ENCODE measurements at regions not wholly inside any gene's neighbourhood (a gene's known extent, or its start where the extent isn't known, plus 50 kb on each side); places are given as distances from the start of the nearest gene placed in this dataset.

DNA sequence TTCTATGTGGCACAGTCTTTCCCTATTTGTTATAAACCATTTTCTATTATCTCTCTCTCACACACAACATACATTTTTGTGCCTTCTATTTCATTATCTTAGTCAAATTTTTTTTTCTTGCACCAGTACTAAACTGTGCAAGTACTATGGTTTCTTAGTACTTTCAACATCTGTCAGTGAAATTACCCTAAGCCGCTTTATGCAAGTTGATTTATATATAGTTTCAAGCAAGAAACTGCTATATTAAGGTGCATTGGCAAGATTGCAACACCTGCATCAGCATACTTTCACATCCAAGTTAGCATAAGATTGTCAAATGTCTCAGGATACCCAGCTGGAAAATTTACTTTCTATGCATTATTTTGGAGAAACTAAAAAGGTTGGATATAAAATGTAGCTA lies 180.2 kb upstream of the FSTL5 start:
- DNase-seq, result no peak

DNA sequence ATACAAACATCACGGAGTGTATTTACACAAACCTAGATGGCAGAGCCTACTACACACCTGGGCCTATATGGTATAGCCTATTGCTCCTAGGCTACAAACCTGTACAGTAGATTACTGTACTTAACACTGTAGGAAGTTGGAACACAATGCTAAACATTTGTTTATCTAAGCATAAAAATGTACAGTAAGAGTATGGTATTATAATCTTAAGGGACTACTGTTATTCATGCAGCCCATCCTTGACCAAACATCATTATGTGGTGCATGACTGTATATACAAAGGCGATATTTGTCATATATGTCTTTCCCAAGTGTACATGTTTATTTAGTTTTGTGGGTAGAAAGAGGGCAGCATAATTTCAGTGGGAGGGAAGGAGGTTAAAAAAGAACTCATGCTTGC lies 177.7 kb upstream of the FSTL5 start:
- DNase-seq, result no peak

DNA sequence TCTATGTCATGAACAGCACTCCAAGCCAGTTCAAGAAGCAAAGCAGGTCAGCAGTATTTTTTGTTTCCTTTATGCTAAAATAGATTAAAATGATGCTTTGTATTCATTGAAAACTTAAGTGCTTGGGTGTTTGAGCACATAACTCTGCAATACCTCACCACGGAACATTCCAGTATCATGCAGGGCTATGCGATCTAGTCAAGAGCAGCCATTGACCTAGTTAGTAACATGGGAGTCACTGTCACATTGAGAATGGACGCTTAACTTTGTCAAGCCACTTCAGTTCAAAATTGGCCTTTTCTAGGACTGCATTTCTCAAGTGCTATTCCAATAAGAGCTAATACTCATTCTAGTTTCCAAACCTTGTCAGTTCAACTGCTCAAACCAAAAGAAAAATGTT lies 160.1 kb upstream of the FSTL5 start:
- DNase-seq, result no peak

DNA sequence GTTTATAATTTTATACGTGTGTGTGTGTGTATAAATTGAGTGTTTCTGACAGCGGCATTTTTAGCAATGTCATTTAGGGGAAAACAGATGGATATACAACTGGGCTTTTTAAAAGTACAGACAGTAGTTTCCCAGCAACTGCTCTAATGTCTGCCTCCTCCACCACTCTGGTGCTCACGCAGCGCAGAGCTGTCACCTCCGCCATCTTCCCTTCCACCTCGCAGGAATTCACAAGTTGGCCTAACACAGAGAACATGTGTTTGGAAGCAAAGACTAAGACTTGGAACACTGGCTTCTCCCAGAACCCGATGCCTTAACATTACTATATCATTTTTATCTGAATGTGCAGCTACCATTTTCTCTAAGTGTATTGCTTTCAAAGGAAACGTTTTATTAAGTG lies 158.3 kb upstream of the FSTL5 start:
- no peak for DNase-seq

DNA sequence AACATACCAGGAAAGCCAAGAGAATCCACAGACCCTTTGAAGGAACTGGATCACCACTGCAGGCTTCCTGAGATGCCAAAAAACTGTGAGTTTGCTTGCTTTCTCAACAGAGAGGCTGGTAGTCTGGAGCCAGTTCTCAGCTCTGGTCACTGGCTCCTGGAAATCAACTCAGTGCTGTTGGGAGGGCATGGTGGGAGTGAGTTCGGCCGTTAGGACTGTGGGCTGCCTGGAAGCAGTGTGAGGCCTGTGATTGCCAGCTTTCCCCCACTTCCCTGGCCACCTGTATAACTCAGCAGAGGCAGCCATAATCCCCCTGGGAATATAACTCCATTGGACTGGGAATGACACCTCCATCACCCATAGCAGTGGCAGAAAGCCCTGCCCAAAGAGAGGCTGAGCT lies 122.0 kb upstream of the FSTL5 start:
- DNase-seq, result no peak

DNA sequence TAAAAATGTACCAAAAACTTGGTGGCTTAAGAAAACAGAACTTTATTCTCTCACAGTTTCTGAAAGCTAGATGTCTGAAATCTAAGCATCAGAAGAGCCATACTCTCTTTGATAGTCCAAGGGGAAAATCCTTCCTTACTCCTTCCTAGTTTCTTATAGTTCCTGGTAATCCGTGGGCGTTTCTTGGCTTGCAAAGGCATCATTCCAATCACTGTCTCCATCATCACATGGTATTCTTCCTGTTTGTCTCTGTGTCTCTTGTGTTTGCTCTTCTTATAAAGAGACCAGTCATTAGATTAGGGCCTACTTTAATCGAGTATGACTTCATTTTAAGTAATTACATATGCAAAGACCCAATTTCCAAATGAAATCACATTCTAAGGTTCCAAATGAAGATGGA lies 118.9 kb upstream of the FSTL5 start:
- no peak for DNase-seq

DNA sequence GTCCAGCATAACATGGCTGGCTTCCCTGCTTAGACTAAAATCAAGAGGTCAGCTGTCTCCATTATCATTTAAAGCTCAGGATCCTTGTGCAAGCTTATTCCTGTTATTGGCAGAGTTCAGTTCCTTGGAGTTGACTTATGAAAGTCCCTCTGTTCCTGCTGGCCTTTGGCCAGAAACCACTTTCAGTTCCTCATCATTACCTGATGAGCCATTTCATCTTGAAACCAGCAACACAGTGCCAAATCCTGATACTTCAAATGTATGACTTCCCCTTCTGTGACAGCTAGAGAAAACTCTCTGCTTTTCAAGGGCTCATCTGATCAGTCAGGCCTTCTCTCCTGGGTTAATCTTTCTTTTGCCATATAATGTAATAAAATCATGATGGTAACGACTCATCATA lies 110.6 kb upstream of the FSTL5 start:
- DNase-seq, result no peak

DNA sequence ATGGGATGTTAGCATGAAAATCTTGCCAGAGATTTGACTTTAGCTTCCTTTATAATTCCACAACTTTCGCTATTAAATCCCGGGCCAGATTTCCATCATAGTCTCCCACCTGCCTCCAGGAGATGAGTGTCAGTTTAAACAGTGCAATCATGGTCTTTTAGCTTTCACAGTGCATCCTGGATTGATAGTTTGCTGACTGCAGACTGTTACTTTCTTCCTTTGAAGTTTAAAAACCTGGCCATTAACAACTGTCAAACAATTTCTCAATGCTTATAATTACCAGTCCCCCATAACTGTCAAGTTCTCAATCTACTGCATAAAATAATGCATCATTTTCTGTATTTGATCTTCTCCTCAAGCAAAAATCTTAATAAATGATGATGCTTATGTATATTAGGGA lies 108.4 kb upstream of the FSTL5 start:
- no peak for DNase-seq

DNA sequence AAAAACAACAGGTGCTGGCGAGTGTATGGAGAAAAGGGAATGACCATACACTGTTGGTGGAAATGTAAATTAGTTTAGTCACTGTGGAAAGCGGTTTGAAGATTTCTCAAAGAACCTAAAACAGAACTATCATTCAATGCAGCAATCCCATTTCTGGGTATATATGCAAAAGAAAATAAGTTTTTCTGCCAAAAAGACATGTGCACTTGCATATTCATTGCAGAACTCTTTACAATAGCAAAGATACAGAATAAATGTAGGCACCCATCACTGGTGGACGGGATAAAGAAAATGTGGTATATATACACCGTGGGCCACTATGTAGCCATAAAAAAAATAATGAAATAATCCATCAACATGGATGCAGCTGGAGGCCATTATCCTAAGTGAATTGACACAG lies 105.1 kb upstream of the FSTL5 start:
- no peak for DNase-seq

DNA sequence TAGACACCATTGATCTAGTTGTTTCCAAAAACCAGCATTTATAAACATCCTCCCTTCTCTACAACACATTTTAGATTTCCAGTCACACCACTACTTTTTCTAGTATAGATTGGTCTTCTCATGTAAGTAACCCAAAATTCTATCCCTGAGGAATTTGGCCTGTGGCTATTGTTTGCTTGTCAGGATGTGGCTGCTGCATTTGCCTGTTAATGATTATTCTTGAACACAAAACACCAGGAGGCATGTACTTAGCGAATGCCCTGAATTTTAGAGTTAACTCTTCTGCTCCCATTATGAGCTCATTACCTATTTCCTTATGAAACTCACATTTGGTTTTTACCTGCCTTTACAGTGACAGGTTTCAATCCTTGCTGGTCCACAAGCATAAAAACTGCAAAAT lies 102.0 kb upstream of the FSTL5 start:
- DNase-seq, result no peak

DNA sequence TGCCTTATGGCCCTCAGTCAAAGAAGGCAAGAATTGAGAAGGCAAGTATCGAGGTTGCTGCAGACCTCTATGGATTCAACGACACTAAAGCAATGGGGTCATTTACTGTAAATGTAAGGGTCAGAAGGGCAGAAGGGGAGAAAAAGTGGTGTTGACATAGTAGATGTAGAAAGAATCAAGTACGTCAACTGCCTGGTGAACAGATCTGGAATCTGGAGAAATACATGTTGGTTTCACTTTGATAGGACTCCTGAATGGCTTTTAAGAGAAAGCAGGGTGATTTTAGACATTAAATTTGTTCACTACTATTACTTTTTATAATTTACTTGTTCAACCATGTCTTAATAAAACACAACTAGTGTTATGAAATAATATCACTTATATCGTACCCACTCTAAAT lies 81.3 kb upstream of the FSTL5 start:
- DNase-seq, result no peak

DNA sequence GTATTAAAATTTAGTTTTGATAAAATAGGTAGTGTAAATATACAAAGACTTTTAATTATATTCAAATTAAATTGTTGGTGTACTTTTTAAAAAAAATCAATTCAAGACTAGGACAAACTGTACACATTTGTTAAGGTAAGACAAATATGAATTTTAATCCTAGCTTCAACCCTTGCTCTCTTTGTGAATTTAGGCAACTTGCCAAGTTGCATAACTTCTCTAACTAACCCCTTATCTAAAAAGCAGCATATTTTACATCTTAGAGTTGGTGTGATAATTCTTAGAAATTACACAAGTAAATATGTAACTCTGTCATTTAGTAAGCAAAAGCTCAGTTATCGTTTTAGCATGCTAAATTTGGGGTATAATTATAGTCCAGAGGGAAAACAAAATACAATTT lies 78.1 kb upstream of the FSTL5 start:
- DNase-seq, result no peak

DNA sequence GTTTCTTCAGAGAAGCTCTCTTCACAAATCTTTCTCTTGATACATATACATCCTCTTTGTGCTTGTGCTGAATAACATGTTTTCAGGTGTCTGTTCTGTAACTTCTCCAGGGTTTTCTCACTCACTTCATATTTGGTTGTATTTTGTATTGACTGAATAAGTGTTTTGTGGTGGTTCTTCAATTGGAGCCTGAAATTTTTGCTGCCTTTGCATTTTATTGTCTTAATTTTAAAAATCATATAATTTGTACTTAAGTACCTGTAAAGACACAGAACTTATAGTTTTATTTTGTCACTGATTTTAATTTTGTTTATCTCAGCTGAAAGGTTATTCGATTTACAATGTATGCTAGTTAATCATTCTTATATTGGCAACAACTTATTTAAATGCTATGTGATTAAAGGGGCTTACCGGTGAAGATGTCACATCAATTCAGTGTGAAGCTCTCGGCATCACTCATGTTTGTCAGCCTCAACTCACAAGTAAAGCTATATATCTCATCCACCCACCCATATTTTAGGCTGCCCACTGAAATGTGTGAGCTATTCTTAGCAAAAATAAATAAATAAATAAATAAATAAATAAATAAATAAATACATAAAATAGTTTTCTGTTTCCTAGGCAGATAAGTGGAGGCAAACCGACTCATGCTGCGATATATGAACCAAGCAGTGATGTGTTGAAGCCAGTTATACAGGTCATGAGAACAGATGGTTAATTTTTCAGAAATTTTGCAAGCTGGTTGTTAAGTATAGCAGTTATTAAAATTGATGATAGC lies 76.4 kb upstream of the FSTL5 start:
- DNase-seq, result no peak

DNA sequence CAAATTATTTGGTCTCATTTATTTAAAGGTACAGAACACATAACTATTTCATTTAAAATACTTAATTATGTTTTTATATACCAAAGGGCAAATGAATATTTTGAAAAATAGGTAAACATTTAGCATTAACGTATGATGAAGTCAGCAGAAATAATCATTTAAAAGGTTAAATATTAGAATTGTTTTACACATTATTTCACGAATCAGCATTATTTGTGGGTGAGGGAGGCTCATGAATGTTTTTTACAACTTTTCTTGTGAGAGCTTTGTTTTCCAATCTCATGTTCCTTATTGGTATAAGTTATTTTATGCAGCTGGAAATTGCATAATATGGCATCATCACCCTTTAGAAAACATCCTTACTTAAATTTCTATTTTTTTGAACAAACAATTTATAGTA lies 73.9 kb upstream of the FSTL5 start:
- no peak for DNase-seq

DNA sequence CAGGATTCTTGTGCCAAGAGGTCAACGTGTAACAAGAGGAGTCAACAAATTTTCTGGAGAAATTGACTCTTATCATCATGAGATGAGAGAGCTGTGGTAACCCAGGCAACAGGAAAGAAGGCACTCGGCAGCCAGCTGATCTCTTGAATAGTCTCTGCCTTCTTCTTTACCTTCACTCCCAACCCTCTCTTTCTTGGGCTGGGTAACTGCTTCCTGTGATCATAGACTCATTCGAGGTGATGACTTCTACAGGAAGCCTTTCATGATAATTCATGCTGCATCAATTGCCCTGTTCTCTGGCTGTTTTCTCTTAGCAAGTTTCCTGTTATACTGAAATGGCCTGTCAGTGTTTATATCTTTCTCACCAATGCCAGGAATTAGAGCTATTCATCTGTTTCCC lies 70.8 kb upstream of the FSTL5 start:
- DNase-seq, result no peak

DNA sequence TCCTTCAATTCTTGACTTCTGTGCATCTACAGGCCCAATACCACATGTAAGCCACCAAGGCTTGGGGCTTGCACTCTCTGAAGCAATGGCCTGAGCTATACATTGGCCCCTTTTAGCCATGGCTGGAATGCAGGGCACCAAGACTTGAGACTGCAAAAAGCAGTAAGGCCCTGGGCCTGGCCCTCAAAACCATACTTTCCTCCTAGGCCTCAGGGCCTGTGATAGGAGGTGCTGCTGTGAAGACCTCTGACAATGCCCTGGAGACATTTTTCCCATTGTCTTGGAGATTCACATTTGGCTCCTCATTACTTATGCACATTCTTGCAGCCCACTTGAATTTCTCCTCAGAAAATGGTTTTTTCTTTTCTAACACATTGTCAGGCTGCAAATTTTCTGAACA lies 68.5 kb upstream of the FSTL5 start:
- no peak for DNase-seq

DNA sequence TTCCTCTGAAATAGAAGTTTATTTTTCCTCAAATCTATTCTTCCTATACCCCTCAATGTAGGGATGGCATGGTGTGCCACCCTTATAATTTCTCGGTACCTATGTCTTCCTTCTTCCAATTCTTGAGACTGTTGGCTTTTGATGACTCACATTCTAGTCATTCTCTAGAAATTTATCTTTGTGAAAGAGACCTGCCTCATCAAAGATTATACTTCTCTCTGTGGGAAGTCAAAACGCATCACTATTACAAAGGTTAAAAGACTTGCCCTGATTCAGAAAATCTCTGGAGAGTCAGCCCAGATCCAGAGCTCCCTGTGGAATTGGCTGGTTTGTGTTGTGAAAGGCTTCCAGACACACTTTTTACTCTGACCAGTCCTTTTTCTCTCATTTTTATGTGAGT lies 65.9 kb upstream of the FSTL5 start:
- no peak for DNase-seq

DNA sequence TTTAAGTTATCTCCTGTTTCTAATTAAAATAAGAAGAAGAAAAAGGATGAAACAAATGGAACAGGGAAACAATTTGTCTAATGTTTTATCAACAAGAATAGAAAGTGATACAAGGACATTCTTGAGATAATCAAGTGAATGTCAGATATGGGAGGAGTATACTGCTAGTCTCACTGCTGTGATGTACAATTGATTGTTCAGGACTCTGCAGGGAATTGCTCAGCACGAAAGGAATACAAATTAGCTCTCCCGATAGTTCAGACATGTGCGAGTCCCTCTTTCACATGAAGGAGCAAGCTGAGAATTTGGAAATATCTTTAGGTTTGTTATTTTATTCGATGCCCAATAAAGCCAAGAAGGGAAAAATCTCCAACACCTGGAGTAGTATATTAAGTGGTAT lies 57.3 kb upstream of the FSTL5 start:
- DNase-seq, result no peak

All from NCI-H2081 treated with DMSO at 0.1 percent for 48 hours (cell line).